ENCODE measurements at regions not wholly inside any gene's neighbourhood (a gene's known extent, or its start where the extent isn't known, plus 50 kb on each side); places are given as distances from the start of the nearest gene placed in this dataset.

DNA sequence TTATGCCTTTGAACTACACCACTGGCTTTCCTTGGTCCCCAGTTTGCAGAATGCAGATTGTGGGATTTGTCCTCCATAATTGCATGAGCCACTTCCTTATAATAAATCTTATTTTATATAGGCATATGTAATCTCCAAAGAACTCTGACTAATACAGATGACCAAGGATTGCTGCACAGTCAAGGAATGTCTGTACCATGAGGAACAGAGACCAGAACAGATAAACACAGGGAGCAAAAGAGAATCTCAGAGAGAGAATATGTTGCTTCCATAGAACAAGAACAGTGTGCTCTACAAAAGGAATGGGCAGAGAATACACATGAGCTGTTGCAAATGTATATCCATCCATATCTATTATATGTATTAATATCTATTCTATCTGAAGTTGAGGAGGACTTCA, 111.1 kb downstream of the ADRA2C start:
- no peak for DNase-seq

DNA sequence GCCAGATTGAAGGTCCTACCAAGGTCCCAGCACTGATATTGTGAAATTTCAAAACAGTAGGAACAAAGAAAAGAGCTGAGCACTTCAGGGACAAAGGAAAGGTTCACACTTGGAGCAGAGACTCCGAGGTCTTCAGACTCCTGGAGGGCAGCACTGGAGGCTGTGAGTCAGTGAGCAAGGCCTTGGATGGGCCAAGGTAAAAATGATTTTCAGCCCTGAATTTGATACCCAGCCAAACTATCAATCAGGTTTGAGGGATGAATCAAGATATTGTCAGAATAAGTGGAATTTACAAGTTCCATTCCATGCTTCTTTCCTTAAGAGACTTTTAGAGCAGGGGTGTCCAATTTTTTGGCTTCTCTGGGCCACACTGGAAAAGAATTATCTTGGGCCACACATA, 111.7 kb downstream of the ADRA2C start:
- no CpG with 5 or more reads among the region's 1 CpG for WGBS (ENCODE audit: extremely low coverage, insufficient coverage, insufficient read length)
- no peak overlapping the region for H3K9ac ChIP-seq (ENCODE audit: low read length)
- H4K91ac ChIP-seq (ENCODE audit: low read depth, low read length) = no peak overlapping the region
- H3K4me3 ChIP-seq (ENCODE audit: low read depth, low read length) = no peak overlapping the region
- H3K9me3 ChIP-seq (ENCODE audit: insufficient read depth, low read depth, low read length) = no peaks in the 10 kb centered on the region
- H3K4ac ChIP-seq (ENCODE audit: low read depth, low read length) = no peak overlapping the region
- H2BK120ac ChIP-seq (ENCODE audit: insufficient read depth, low read length, poor library complexity) = no peak overlapping the region
- no peak overlapping the region for H3K18ac ChIP-seq (ENCODE audit: low read length)
- H3K4me1 ChIP-seq (ENCODE audit: control insufficient read depth in 1 of 2, insufficient read depth in 2 of 2, low read length in 2 of 2) = no peaks in the 10 kb centered on the region
- peaks cover 5% of the 10 kb centered on the region for H3K27me3 ChIP-seq (ENCODE audit: insufficient read depth, low read length)
- H3K4me2 ChIP-seq (ENCODE audit: low read length) = no peak overlapping the region
- H2BK12ac ChIP-seq (ENCODE audit: low read length) = no peak overlapping the region
- no peak overlapping the region for H3K23ac ChIP-seq (ENCODE audit: low read length)
- no peak for DNase-seq
- no peak overlapping the region for H2BK5ac ChIP-seq (ENCODE audit: low read depth, low read length, poor library complexity)
- no peak overlapping the region for H4K12ac ChIP-seq (ENCODE audit: low read depth, low read length)
- H3K27ac ChIP-seq (ENCODE audit: low read depth, low read length) = no peak overlapping the region
- H3K79me1 ChIP-seq (ENCODE audit: low read length) = no peaks in the 10 kb centered on the region
- H3K36me3 ChIP-seq (ENCODE audit: control insufficient read depth in 1 of 2, insufficient read depth in 2 of 2, low read length in 2 of 2) = no peaks in the 10 kb centered on the region
- no peak overlapping the region for H4K8ac ChIP-seq (ENCODE audit: low read depth, low read length)
- no peak overlapping the region for H2AK5ac ChIP-seq (ENCODE audit: low read length)
- no peak overlapping the region for H2AFZ ChIP-seq (ENCODE audit: insufficient read depth, low read length, poor library complexity)
- H3K79me2 ChIP-seq (ENCODE audit: control insufficient read depth, insufficient read depth, low read length, poor library complexity) = no peaks in the 10 kb centered on the region
- no peak overlapping the region for H3K14ac ChIP-seq (ENCODE audit: low read length)

More for the DNA sequence above, 111.1 kb downstream of the ADRA2C start:
- Histone ChIP-seq H4K12ac (ENCODE audit: low read depth, low read length) (no peak overlapping the region), H3K23ac (ENCODE audit: low read length) (no peak overlapping the region), H3K4ac (ENCODE audit: low read depth, low read length) (no peak overlapping the region), H3K9me3 (ENCODE audit: insufficient read depth, low read depth, low read length) (no peaks in the 10 kb centered on the region), H2BK12ac (ENCODE audit: low read length) (no peak overlapping the region), H2AK5ac (ENCODE audit: low read length) (no peak overlapping the region), H3K27me3 (ENCODE audit: insufficient read depth, low read length) (peaks cover 9% of the 10 kb centered on the region), H2AFZ (ENCODE audit: insufficient read depth, low read length, poor library complexity) (no peak overlapping the region), H3K4me3 (ENCODE audit: low read depth, low read length) (no peak overlapping the region), H3K9ac (ENCODE audit: low read length) (no peak overlapping the region), H3K79me2 (ENCODE audit: control insufficient read depth, insufficient read depth, low read length, poor library complexity) (no peaks in the 10 kb centered on the region), H3K36me3 (ENCODE audit: control insufficient read depth in 1 of 2, insufficient read depth in 2 of 2, low read length in 2 of 2) (no peaks in the 10 kb centered on the region), H2BK5ac (ENCODE audit: low read depth, low read length, poor library complexity) (no peak overlapping the region), H3K4me1 (ENCODE audit: control insufficient read depth in 1 of 2, insufficient read depth in 2 of 2, low read length in 2 of 2) (no peaks in the 10 kb centered on the region), H2BK120ac (ENCODE audit: insufficient read depth, low read length, poor library complexity) (no peak overlapping the region), H3K18ac (ENCODE audit: low read length) (no peak overlapping the region), H3K4me2 (ENCODE audit: low read length) (no peak overlapping the region), H3K14ac (ENCODE audit: low read length) (no peak overlapping the region), H4K8ac (ENCODE audit: low read depth, low read length) (no peak overlapping the region), H3K27ac (ENCODE audit: low read depth, low read length) (no peak overlapping the region), H3K79me1 (ENCODE audit: low read length) (no peaks in the 10 kb centered on the region), H4K91ac (ENCODE audit: low read depth, low read length) (no peak overlapping the region)

DNA sequence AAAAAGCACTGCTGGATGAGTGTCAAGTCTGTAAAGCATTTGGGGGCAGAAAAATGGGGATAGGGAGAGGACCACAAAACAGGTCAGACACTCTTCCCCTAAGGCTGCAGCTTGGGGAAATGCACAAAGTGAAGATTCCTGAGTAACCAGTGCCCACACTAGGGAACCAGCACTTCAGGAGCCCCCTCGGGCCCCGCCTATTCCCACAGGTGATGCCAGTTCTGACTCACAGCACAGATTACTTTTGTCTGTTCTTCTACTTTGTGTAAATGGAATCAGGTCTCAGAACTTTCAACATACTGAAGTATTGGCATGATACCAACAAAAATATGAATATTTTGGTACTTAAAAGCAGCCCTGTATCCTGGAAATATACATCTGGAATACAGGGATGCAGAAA, 112.5 kb downstream of the ADRA2C start:
- no peak overlapping the region for H4K12ac ChIP-seq (ENCODE audit: low read depth, low read length)
- H3K4ac ChIP-seq (ENCODE audit: low read depth, low read length) = no peak overlapping the region
- H4K8ac ChIP-seq (ENCODE audit: low read depth, low read length) = no peak overlapping the region
- H3K4me1 ChIP-seq (ENCODE audit: control insufficient read depth in 1 of 2, insufficient read depth in 2 of 2, low read length in 2 of 2) = no peaks in the 10 kb centered on the region
- no peak overlapping the region for H2AFZ ChIP-seq (ENCODE audit: insufficient read depth, low read length, poor library complexity)
- H3K36me3 ChIP-seq (ENCODE audit: control insufficient read depth in 1 of 2, insufficient read depth in 2 of 2, low read length in 2 of 2) = no peaks in the 10 kb centered on the region
- H2AK5ac ChIP-seq (ENCODE audit: low read length) = no peak overlapping the region
- H3K14ac ChIP-seq (ENCODE audit: low read length) = no peak overlapping the region
- no peak overlapping the region for H2BK5ac ChIP-seq (ENCODE audit: low read depth, low read length, poor library complexity)
- no peak overlapping the region for H3K23ac ChIP-seq (ENCODE audit: low read length)
- H3K79me2 ChIP-seq (ENCODE audit: control insufficient read depth, insufficient read depth, low read length, poor library complexity) = no peaks in the 10 kb centered on the region
- no peak for DNase-seq
- no peaks in the 10 kb centered on the region for H3K79me1 ChIP-seq (ENCODE audit: low read length)
- H2BK12ac ChIP-seq (ENCODE audit: low read length) = no peak overlapping the region
- no peak overlapping the region for H3K27ac ChIP-seq (ENCODE audit: low read depth, low read length)
- WGBS (ENCODE audit: extremely low coverage, insufficient coverage, insufficient read length) = no CpG with 5 or more reads among the region's 2 CpGs
- no peak overlapping the region for H3K18ac ChIP-seq (ENCODE audit: low read length)
- no peak overlapping the region for H4K91ac ChIP-seq (ENCODE audit: low read depth, low read length)
- H3K9me3 ChIP-seq (ENCODE audit: insufficient read depth, low read depth, low read length) = no peaks in the 10 kb centered on the region
- H3K27me3 ChIP-seq (ENCODE audit: insufficient read depth, low read length) = peaks cover 2% of the 10 kb centered on the region
- no peak overlapping the region for H3K4me2 ChIP-seq (ENCODE audit: low read length)
- no peak overlapping the region for H3K9ac ChIP-seq (ENCODE audit: low read length)
- no peak overlapping the region for H3K4me3 ChIP-seq (ENCODE audit: low read depth, low read length)
- no peak overlapping the region for H2BK120ac ChIP-seq (ENCODE audit: insufficient read depth, low read length, poor library complexity)

DNA sequence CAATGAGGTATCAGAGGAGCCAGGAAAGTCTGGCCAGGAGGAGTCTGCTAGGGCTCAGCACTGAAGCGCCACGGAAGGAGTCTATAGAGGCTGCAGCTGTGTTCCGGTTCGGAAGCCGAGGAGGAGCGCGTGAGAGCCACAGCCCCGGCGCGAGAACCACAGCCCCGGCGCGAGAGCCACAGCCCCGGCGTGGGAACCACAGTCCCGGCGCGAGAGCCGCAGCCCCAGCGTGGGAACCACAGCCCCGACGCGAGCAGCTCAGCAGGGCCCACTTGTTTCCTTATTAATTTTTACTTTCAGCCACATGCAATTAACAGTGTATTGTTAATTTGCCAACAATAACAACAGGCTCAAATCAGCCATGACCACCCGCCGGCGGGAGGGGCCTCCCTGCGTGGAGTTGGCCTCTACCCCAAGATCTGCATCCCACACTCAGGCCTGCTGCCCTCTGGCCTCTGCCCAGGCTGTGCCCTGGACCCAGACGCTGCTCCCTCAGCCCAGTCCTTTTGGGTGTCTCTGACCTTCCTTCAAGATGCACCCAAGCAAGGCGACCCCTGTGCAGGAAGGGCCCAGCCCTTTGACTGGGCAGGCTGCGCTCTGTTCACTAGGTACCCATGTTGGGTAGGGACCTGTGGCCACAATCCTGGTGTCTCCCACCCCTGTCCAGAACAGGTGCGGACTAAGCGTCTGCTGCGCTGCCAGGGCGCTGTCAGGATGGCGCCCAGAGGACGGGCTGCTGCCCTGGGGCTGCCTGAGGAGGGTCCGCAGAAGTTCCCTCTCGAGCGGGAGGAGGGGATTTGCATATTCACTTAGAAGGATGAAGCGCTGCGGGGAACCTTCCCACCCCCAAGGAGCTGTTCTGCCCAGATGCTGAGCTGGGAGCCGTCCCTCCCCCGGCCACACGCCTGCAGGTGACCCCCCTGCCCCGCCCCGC, 113.8 kb downstream of the ADRA2C start:
- Histone ChIP-seq H2BK12ac (ENCODE audit: low read length) (no peak overlapping the region), H4K91ac (ENCODE audit: low read depth, low read length) (no peak overlapping the region), H2AFZ (ENCODE audit: insufficient read depth, low read length, poor library complexity) (no peak overlapping the region), H4K8ac (ENCODE audit: low read depth, low read length) (no peak overlapping the region), H3K9me3 (ENCODE audit: insufficient read depth, low read depth, low read length) (no peaks in the 10 kb centered on the region), H3K79me1 (ENCODE audit: low read length) (no peaks in the 10 kb centered on the region), H3K79me2 (ENCODE audit: control insufficient read depth, insufficient read depth, low read length, poor library complexity) (no peaks in the 10 kb centered on the region), H3K4me3 (ENCODE audit: low read depth, low read length) (no peak overlapping the region), H3K4me1 (ENCODE audit: control insufficient read depth in 1 of 2, insufficient read depth in 2 of 2, low read length in 2 of 2) (no peaks in the 10 kb centered on the region), H2AK5ac (ENCODE audit: low read length) (no peak overlapping the region), H3K14ac (ENCODE audit: low read length) (no peak overlapping the region), H3K27ac (ENCODE audit: low read depth, low read length) (no peak overlapping the region), H3K4me2 (ENCODE audit: low read length) (no peak overlapping the region), H4K12ac (ENCODE audit: low read depth, low read length) (no peak overlapping the region), H3K18ac (ENCODE audit: low read length) (no peak overlapping the region), H3K9ac (ENCODE audit: low read length) (no peak overlapping the region), H3K4ac (ENCODE audit: low read depth, low read length) (no peak overlapping the region), H3K36me3 (ENCODE audit: control insufficient read depth in 1 of 2, insufficient read depth in 2 of 2, low read length in 2 of 2) (no peaks in the 10 kb centered on the region), H3K23ac (ENCODE audit: low read length) (no peak overlapping the region), H2BK120ac (ENCODE audit: insufficient read depth, low read length, poor library complexity) (no peak overlapping the region), H2BK5ac (ENCODE audit: low read depth, low read length, poor library complexity) (no peak overlapping the region), H3K27me3 (ENCODE audit: insufficient read depth, low read length) (no peaks in the 10 kb centered on the region)
- DNase-seq = no peak
- WGBS (ENCODE audit: extremely low coverage, insufficient coverage, insufficient read length) = no CpG with 5 or more reads among the region's 46 CpGs

All from trophoblast cell (in vitro differentiated cells and primary cell).